GM06990 (cell line): ENCODE measurements at regions not wholly inside any gene's neighbourhood (a gene's known extent, or its start where the extent isn't known, plus 50 kb on each side); places are given as distances from the start of the nearest gene placed in this dataset.

ENCODE experiments used
- DNase-seq: peaks from one replicate; pipeline ENCODE4 v3.0.0-alpha.2; 2011; ENCODE audit not compliant: insufficient read length; ENCODE audit errors: extremely low read depth
- H3K27me3 ChIP-seq: replicated peaks from 2 replicates; pipeline ENCODE4 v1.6.0; 2011; ENCODE audit warnings: low read length; ENCODE audit not compliant: control insufficient read depth, insufficient read depth
- H3K36me3 ChIP-seq: 2 replicates; pipeline ENCODE4 v1.5.1; 2011; ENCODE audit warnings: low read length; ENCODE audit not compliant: control insufficient read depth, insufficient read depth
- H3K4me3 ChIP-seq: replicated peaks from 2 replicates; pipeline ENCODE4 v1.5.1; 2011; ENCODE audit warnings: low read depth, mild to moderate bottlenecking, control low read depth, low read length
- CTCF ChIP-seq: IDR thresholded peaks from 2 replicates; pipeline ENCODE4 v1.5.1; 2011; ENCODE audit warnings: low read length, control low read depth, mild to moderate bottlenecking, inconsistent platforms; ENCODE audit not compliant: insufficient read depth, poor library complexity, severe bottlenecking

- Histone ChIP-seq H3K4me3 (no peak overlapping the region), H3K27me3 (no peaks in the 10 kb centered on the region)
Measured at GRCh38 chr5:60257596-60258271, 364.2 kb upstream of the PDE4D start.

GRCh38 chr5:60256546-60256945, 363.0 kb upstream of the PDE4D start:
- no peak for DNase-seq
- H3K36me3 ChIP-seq, result no peaks in the 10 kb centered on the region
- H3K4me3 ChIP-seq, result no peak overlapping the region
- no peaks in the 10 kb centered on the region for H3K27me3 ChIP-seq
- TF ChIP-seq CTCF, result no peak

More at GRCh38 chr5:60257596-60258271, 364.2 kb upstream of the PDE4D start:
- TF ChIP-seq CTCF, result no peak
- H3K36me3 ChIP-seq, result no peaks in the 10 kb centered on the region
- DNase-seq, result no peak

GRCh38 chr5:60248901-60249300, 355.4 kb upstream of the PDE4D start:
- no peak overlapping the region for H3K4me3 ChIP-seq
- TF ChIP-seq CTCF, result no peak
- H3K36me3 ChIP-seq, result no peaks in the 10 kb centered on the region
- DNase-seq, result peak; percentile 65
- no peaks in the 10 kb centered on the region for H3K27me3 ChIP-seq

- Histone ChIP-seq H3K36me3 (no peaks in the 10 kb centered on the region), H3K27me3 (no peaks in the 10 kb centered on the region), H3K4me3 (no peak overlapping the region)
- no peak for DNase-seq
- TF ChIP-seq CTCF, result no peak
Measured at GRCh38 chr5:60243713-60244112, 350.2 kb upstream of the PDE4D start.

GRCh38 chr5:60232036-60232795, 338.7 kb upstream of the PDE4D start:
- Histone ChIP-seq H3K4me3 (no peak overlapping the region), H3K36me3 (no peaks in the 10 kb centered on the region), H3K27me3 (no peaks in the 10 kb centered on the region)
- no peak for TF ChIP-seq CTCF
- no peak for DNase-seq
